Esophagus mucosa (tissue), 1 donor: ENCODE measurements at regions not wholly inside any gene's neighbourhood (a gene's known extent, or its start where the extent isn't known, plus 50 kb on each side); places are given as distances from the start of the nearest gene placed in this dataset.
"Not testable (repeated sequence)": the region's sequence is repeated elsewhere in the genome, so short reads cannot be mapped to it uniquely, and the experiment has no call there.

Experiments used
- ATAC-seq: fragments of 200-7000 bp; cut with Tn5 transposase; one replicate; pipeline ENCODE4 v1.9.1; 2020
- donor health status: DM: yes; HTN: yes; CAD: no.

GRCh38 chr15:96470681-96471310 is 140.3 kb downstream of the NR2F2 start:
- no peak for ATAC-seq

- no peak for ATAC-seq
Measured at GRCh38 chr15:96472681-96473080, 142.2 kb downstream of the NR2F2 start.

GRCh38 chr15:96473556-96473955 is 143.1 kb downstream of the NR2F2 start:
- no peak for ATAC-seq

GRCh38 chr15:96474231-96474664 is 143.7 kb downstream of the NR2F2 start:
- no peak for ATAC-seq

- no peak for ATAC-seq
Measured at GRCh38 chr15:96477227-96477626, 146.7 kb downstream of the NR2F2 start.

GRCh38 chr15:96484412-96484811 is 153.9 kb downstream of the NR2F2 start:
- ATAC-seq: not testable (repeated sequence)

GRCh38 chr15:96484830-96485229 is 154.3 kb downstream of the NR2F2 start:
- no peak for ATAC-seq

GRCh38 chr15:96487245-96487644 is 156.7 kb downstream of the NR2F2 start:
- no peak for ATAC-seq

- ATAC-seq: not testable (repeated sequence)
Measured at GRCh38 chr15:96491066-96491699, 160.7 kb downstream of the NR2F2 start.

GRCh38 chr15:96491700-96492644 is 161.5 kb downstream of the NR2F2 start:
- ATAC-seq: not testable (repeated sequence)

GRCh38 chr15:96494505-96494904 is 164.0 kb downstream of the NR2F2 start:
- ATAC-seq: no peak

GRCh38 chr15:96495386-96495785 is 164.9 kb downstream of the NR2F2 start:
- ATAC-seq: no peak

- ATAC-seq: no peak
Measured at GRCh38 chr15:96497951-96498350, 167.5 kb downstream of the NR2F2 start.

GRCh38 chr15:96500508-96500907 is 170.0 kb downstream of the NR2F2 start:
- ATAC-seq: no peak

- ATAC-seq: no peak
Measured at GRCh38 chr15:96501362-96501761, 170.9 kb downstream of the NR2F2 start.

GRCh38 chr15:96502196-96502595 is 171.7 kb downstream of the NR2F2 start:
- ATAC-seq: no peak

- ATAC-seq: no peak
Measured at GRCh38 chr15:96503276-96503675, 172.8 kb downstream of the NR2F2 start.

GRCh38 chr15:96504371-96504770 is 173.9 kb downstream of the NR2F2 start:
- ATAC-seq: no peak

GRCh38 chr15:96505014-96505413 is 174.5 kb downstream of the NR2F2 start:
- no peak for ATAC-seq

GRCh38 chr15:96514607-96515285 is 184.2 kb downstream of the NR2F2 start:
- no peak for ATAC-seq

- ATAC-seq: no peak
Measured at GRCh38 chr15:96515371-96515770, 184.9 kb downstream of the NR2F2 start.

- ATAC-seq: no peak
Measured at GRCh38 chr15:96521386-96521785, 190.9 kb downstream of the NR2F2 start.
